ENCODE measurements at regions not wholly inside any gene's neighbourhood (a gene's known extent, or its start where the extent isn't known, plus 50 kb on each side); places are given as distances from the start of the nearest gene placed in this dataset.

DNA sequence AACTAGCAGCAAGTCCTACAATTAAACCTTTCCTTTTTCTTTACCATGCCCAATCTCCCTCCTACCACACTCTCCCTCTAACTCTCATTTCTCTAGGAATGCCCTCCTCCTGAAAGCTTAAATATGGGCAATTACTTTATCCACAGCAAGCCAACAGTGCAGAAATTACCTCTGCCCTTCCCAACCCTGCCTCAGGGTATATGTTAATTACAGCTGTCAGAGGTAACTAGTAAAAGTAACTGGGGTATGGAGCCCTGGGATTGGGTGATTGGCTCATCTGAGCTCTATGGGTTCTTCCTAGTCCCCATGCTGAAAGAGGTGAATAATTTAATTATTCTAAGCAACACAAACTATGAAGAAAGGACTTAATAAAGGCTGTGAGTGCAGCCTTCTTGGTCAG lies 478.9 kb upstream of the NMUR2 start:
- H3K9me3 Mint-ChIP-seq, result peaks cover 0 to 22% (median 5%) of the 10 kb centered on the region in 9 donors
- POLR2A ChIA-PET, result no interaction called here

GRCh38 chr5:152900332-152900731 lies 495.3 kb upstream of the NMUR2 start:
- H3K9me3 Mint-ChIP-seq, result peaks cover 0 to 14% (median 0%) of the 10 kb centered on the region in 9 donors
- ATAC-seq (no peak), DNase-seq (no peak)
- H3K4me3 Mint-ChIP-seq, result no peak overlapping the region
- H3K27ac Mint-ChIP-seq, result no peak overlapping the region
- peaks cover 0 to 2% (median 0%) of the 10 kb centered on the region in 3 donors for H3K36me3 Mint-ChIP-seq
- H3K4me1 Mint-ChIP-seq, result no peaks in the 10 kb centered on the region
- no peaks in the 10 kb centered on the region for H3K27me3 Mint-ChIP-seq
- POLR2A ChIA-PET, result no interaction called here

More for the DNA sequence above, 478.9 kb upstream of the NMUR2 start:
- Mint-ChIP-seq H3K4me1 (no peaks in the 10 kb centered on the region), H3K27ac (no peak overlapping the region), H3K36me3 (no peaks in the 10 kb centered on the region), H3K27me3 (no peaks in the 10 kb centered on the region), H3K4me3 (no peak overlapping the region)
- no peak for DNase-seq
- ATAC-seq, result no peak

DNA sequence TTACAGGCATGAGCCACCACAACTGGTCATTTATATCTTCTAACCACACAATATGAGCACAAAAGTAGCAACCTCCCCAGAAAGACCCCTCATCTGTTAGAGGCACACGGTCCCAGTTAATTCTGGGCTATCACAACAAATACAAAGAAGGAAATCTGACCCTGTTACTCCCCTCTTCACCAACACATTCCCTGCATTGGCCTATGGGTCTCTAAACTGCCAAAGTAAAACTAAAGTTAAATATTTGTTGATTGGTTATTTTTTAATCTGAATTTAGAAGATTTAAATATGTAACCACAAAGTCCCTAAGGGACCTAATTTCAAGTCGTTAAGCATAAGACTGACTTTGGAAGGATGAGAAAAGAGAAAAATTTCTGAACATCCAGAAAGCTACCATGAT lies 496.7 kb upstream of the NMUR2 start:
- no peaks in the 10 kb centered on the region for H3K4me1 Mint-ChIP-seq
- no peak overlapping the region for H3K27ac Mint-ChIP-seq
- no peaks in the 10 kb centered on the region for H3K27me3 Mint-ChIP-seq
- H3K36me3 Mint-ChIP-seq, result peaks cover 0 to 2% (median 0%) of the 10 kb centered on the region in 3 donors
- peaks cover 0 to 10% (median 0%) of the 10 kb centered on the region in 9 donors for H3K9me3 Mint-ChIP-seq
- POLR2A ChIA-PET, result no interaction called here
- ATAC-seq (no peak), DNase-seq (no peak)
- no peak overlapping the region for H3K4me3 Mint-ChIP-seq

DNA sequence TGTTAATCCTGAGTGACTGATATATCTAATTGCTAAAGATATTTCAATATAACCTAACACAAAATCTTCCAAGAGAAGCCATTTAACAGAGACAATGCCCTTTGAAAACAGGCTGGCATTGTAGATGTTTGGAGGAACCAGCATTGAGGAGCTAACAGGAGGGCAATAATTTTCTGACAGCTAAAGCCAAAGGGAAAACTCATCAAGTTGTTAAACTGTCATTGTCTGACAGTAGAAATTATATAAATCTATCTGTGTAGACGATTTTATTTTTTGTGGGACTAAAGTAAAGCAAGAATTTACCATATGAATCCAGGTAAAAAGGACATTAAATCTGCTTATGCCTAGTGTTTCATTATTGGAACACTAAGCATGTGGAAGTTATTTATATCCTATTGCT lies 500.2 kb upstream of the NMUR2 start:
- no peaks in the 10 kb centered on the region for H3K27me3 Mint-ChIP-seq
- ATAC-seq, result no peak

DNA sequence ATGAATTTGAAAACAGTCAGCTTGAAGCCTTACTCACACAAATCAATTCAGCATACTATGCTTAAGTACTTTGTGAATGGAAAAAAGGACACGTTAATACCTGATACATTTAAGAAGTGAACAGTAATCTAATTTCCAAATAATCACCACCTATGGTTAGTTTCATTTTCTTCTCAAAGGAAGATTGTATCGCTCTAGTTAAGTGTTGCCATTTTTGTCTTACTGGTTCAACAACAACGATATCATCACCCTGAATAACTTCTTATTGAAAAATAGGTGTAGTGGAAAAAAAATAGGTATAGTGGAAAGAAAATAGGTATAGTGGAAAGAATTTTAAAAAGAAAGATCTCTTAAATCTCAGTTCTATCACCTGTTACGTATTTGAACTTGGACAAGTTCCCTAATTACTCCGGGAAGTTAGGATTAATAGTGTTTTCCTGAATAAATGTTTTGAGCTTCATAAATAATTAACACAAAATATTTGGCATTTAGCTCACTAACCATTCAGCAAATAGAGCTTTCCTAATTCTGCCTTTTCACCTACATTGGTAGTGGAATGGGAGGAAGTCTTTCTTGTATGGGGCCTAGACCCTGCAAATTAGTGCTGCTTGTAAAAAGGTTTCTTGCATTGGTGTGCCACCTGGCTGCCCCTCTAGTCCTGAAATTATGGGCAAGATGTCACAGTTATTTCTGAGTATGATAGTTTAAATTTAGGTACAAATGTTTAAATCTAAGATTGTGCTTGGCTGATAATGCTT lies 502.6 kb upstream of the NMUR2 start:
- DNase-seq (no peak), ATAC-seq (no peak)
- Mint-ChIP-seq H3K27ac (no peak overlapping the region), H3K27me3 (no peaks in the 10 kb centered on the region), H3K4me3 (no peak overlapping the region), H3K36me3 (no peaks in the 10 kb centered on the region), H3K4me1 (no peaks in the 10 kb centered on the region), H3K9me3 (peaks cover 0 to 15% (median 7%) of the 10 kb centered on the region in 9 donors)
- POLR2A ChIA-PET, result no interaction called here

More for the DNA sequence above, 500.2 kb upstream of the NMUR2 start:
- POLR2A ChIA-PET, result no interaction called here
- H3K4me3 Mint-ChIP-seq, result no peak overlapping the region
- peaks cover 0 to 7% (median 2%) of the 10 kb centered on the region in 9 donors for H3K9me3 Mint-ChIP-seq
- no peaks in the 10 kb centered on the region for H3K36me3 Mint-ChIP-seq
- no peak overlapping the region for H3K27ac Mint-ChIP-seq
- no peaks in the 10 kb centered on the region for H3K4me1 Mint-ChIP-seq
- DNase-seq, result no peak

DNA sequence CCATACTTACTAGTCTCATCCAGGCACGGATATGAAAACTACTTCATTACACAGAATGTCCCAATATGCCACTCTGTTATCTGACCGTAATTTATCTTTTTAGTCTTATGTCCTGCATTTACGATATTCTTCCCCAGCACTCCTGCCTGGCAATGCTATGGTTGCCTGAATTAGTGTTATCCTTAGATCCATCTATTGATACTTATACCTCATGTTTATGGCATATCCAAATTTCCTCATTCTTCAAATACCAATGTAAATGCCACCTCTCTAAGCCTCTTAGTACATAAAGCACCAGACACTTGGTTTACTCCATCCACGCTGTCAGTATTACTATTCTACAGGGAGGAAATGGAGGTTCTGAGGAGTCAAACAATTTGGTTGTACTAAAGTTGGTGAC lies 507.8 kb upstream of the NMUR2 start:
- POLR2A ChIA-PET, result no interaction called here
- no peak for DNase-seq
- Mint-ChIP-seq H3K27ac (no peak overlapping the region), H3K4me3 (no peak overlapping the region), H3K4me1 (no peaks in the 10 kb centered on the region), H3K9me3 (peaks cover 4 to 29% (median 11%) of the 10 kb centered on the region in 9 donors), H3K27me3 (no peaks in the 10 kb centered on the region), H3K36me3 (no peaks in the 10 kb centered on the region)
- no peak for ATAC-seq

DNA sequence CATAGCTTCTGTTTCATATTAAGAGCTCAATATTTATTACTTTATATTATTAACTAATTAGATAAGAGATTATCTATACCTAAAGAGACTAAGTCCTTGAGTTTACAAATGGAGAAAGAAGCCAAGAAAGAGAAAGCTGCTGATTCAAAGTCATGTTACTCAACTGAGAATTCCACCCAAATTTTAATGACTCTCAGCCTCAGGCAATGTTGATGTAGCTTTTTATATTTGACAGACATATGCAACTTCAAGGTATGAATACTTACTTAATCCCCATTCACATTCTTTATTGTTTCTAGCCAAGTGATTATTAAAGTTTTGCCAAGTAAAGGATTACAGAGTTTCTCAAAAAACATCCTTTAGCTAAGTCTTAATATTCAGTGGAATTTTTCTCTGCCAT lies 527.5 kb upstream of the NMUR2 start:
- no peaks in the 10 kb centered on the region for H3K36me3 Mint-ChIP-seq
- no peaks in the 10 kb centered on the region for H3K4me1 Mint-ChIP-seq
- no peak overlapping the region for H3K4me3 Mint-ChIP-seq
- ATAC-seq, result no peak
- H3K27ac Mint-ChIP-seq, result no peak overlapping the region
- peaks cover 0 to 16% (median 6%) of the 10 kb centered on the region in 9 donors for H3K9me3 Mint-ChIP-seq
- POLR2A ChIA-PET, result no interaction called here
- no peak for DNase-seq
- no peaks in the 10 kb centered on the region for H3K27me3 Mint-ChIP-seq

DNA sequence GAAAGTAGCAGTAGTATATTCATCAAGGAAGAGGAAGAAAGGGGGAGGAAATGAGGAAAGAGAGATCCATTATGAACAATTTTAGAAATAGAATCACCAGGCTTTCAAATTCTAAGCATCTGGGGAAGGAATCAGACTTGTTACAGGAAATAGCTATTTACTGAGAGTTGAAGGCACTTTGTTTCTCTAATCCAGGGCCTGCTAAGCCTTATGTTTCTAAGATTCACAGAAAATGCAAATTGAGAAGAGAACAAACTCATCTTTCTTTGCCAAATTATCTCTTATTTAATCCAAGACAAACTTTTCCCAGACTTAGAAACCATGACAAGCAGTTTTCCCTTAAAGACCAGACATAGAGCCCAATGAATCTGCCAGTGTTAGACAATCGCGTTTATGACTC lies 528.0 kb upstream of the NMUR2 start:
- no peak overlapping the region for H3K4me3 Mint-ChIP-seq

GRCh38 chr5:152938630-152939029 lies 533.6 kb upstream of the NMUR2 start:
- peaks cover 5 to 26% (median 15%) of the 10 kb centered on the region in 9 donors for H3K9me3 Mint-ChIP-seq
- no peaks in the 10 kb centered on the region for H3K27me3 Mint-ChIP-seq
- DNase-seq (no peak), ATAC-seq (no peak)
- no peak overlapping the region for H3K27ac Mint-ChIP-seq
- no peaks in the 10 kb centered on the region for H3K4me1 Mint-ChIP-seq
- H3K36me3 Mint-ChIP-seq, result no peaks in the 10 kb centered on the region
- H3K4me3 Mint-ChIP-seq, result no peak overlapping the region
- POLR2A ChIA-PET, result no interaction called here

More for the DNA sequence above, 528.0 kb upstream of the NMUR2 start:
- Mint-ChIP-seq H3K4me1 (no peaks in the 10 kb centered on the region), H3K9me3 (peaks cover 1 to 20% (median 9%) of the 10 kb centered on the region in 9 donors), H3K27me3 (no peaks in the 10 kb centered on the region), H3K36me3 (no peaks in the 10 kb centered on the region), H3K27ac (no peak overlapping the region)
- POLR2A ChIA-PET, result no interaction called here
- ATAC-seq (no peak), DNase-seq (no peak)

DNA sequence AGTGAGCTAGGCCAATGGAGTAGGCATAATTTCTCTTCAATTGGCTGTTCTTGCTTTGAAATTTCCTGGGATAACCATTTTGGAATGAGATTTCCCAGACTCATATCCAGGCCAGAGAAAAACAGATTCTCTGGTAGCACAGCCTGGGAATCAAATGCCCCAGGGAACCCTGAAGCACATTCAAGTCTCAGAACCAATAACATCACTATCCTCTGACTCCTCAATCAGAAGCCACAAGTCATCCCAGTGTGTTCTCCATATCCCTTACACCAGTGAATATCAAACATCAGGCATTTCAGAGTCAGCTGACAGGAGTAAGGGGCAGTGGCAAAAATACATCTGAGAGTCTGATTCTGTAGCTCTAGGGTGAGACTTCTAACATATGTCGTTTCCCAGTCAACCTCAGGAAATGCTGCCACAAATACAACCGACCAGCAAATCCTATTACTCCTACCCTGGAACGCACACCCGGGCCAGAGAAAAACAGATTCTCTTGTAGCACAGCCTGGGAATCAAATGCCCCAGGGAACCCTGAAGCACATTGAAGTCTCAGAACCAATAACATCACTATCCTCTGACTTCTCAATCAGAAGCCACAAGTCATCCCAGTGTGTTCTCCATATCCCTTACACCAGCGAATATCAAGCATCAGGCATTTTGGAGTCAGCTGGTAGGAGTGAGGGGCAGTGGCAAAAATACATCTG lies 537.7 kb upstream of the NMUR2 start:
- no peak overlapping the region for H3K4me3 Mint-ChIP-seq
- POLR2A ChIA-PET, result no interaction called here
- no peak for DNase-seq
- H3K27me3 Mint-ChIP-seq, result no peaks in the 10 kb centered on the region
- no peak for ATAC-seq
- H3K4me1 Mint-ChIP-seq, result no peaks in the 10 kb centered on the region
- H3K9me3 Mint-ChIP-seq, result peaks cover 3 to 25% (median 11%) of the 10 kb centered on the region in 9 donors
- no peaks in the 10 kb centered on the region for H3K36me3 Mint-ChIP-seq
- no peak overlapping the region for H3K27ac Mint-ChIP-seq

- Mint-ChIP-seq H3K27me3 (no peaks in the 10 kb centered on the region), H3K4me1 (no peaks in the 10 kb centered on the region), H3K27ac (no peak overlapping the region), H3K9me3 (peaks cover 0 to 12% (median 2%) of the 10 kb centered on the region in 9 donors), H3K36me3 (no peaks in the 10 kb centered on the region), H3K4me3 (no peak overlapping the region)
- POLR2A ChIA-PET, result no interaction called here
- DNase-seq (no peak), ATAC-seq (no peak)
Measured at GRCh38 chr5:152953788-152954483, 536.5 kb upstream of the GRIA1 start.

DNA sequence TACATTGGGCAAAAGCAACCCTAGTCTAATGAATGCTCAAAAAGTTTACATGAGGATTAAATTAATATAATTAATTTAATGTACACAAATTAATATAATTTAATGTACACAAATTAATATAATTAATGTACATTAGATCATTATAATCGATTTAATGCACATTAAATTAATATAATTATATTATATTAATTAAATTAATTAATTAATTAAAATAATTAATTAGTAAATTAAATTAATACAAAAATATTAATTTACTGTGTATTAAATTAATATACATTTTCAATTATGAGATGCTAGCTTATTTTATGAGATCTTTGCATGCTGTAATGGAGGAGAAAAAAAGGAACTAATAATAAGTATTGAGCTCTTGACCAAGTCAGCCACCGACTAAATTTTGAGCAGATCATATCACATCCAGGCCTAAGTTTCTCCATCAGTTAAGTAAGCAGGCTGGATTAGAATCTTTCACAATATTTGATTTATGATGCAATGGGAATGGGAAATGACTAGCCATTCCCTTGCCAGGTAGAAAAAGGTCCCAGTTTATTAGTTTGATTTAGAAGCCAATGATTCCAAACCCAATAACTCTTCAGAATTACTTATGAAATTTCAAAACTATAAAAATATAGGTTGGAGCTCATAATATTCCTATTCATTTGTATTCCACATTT lies 533.4 kb upstream of the GRIA1 start:
- Mint-ChIP-seq H3K27me3 (no peaks in the 10 kb centered on the region), H3K4me1 (no peaks in the 10 kb centered on the region), H3K4me3 (no peak overlapping the region), H3K9me3 (peaks cover 0 to 11% (median 2%) of the 10 kb centered on the region in 9 donors), H3K27ac (no peak overlapping the region), H3K36me3 (no peaks in the 10 kb centered on the region)
- no peak for DNase-seq
- POLR2A ChIA-PET, result no interaction called here
- no peak for ATAC-seq

Data from naive thymus-derived CD8-positive, alpha-beta T cell (primary cell).